NCI-H446 (cell line): ENCODE measurements at regions not wholly inside any gene's neighbourhood (a gene's known extent, or its start where the extent isn't known, plus 50 kb on each side); places are given as distances from the start of the nearest gene placed in this dataset.
"Not testable (repeated sequence)": the region's sequence is repeated elsewhere in the genome, so short reads cannot be mapped to it uniquely, and the experiment has no call there.

Experiments used
- DNase-seq, 2 experiments: peaks; one replicate each; lab custom pipeline; 2025; lab: John Stamatoyannopoulos, UW

- DNase-seq = no peak
These were observed 518.3 kb downstream of the ADRA2A start for GRCh38 chr10:111595173-111595572.

- DNase-seq = peak in 1 of 2 experiments; percentile 55
These were observed 521.7 kb downstream of the ADRA2A start for GRCh38 chr10:111598433-111599059.

- no peak for DNase-seq
These were observed 523.1 kb downstream of the ADRA2A start for GRCh38 chr10:111599943-111600342.

GRCh38 chr10:111600772-111601171, 523.9 kb downstream of the ADRA2A start:
- peak in 1 of 2 experiments; percentile 51 for DNase-seq

GRCh38 chr10:111612273-111612672, 535.4 kb downstream of the ADRA2A start:
- no peak for DNase-seq

GRCh38 chr10:111634191-111634590, 549.4 kb downstream of the GPAM start:
- DNase-seq = no peak

- no peak for DNase-seq
These were observed 537.5 kb downstream of the GPAM start for GRCh38 chr10:111646021-111646420.

- DNase-seq = peak; percentile 18 to 53
These were observed 535.5 kb downstream of the GPAM start for GRCh38 chr10:111648046-111648445.

- DNase-seq = not testable (repeated sequence)
These were observed 534.5 kb downstream of the GPAM start for GRCh38 chr10:111649080-111649479.

GRCh38 chr10:111650088-111650487, 533.5 kb downstream of the GPAM start:
- DNase-seq = no peak

GRCh38 chr10:111656066-111656465, 527.5 kb downstream of the GPAM start:
- no peak for DNase-seq

- DNase-seq = no peak
These were observed 505.8 kb downstream of the GPAM start for GRCh38 chr10:111677759-111678158.

- no peak for DNase-seq
These were observed 496.8 kb downstream of the GPAM start for GRCh38 chr10:111686796-111687195.

GRCh38 chr10:111698711-111699110, 484.9 kb downstream of the GPAM start:
- DNase-seq = no peak

GRCh38 chr10:111703986-111704385, 479.6 kb downstream of the GPAM start:
- no peak for DNase-seq

GRCh38 chr10:111705021-111705420, 478.5 kb downstream of the GPAM start:
- DNase-seq = no peak

GRCh38 chr10:111706331-111706730, 477.2 kb downstream of the GPAM start:
- DNase-seq = no peak

GRCh38 chr10:111707076-111707475, 476.5 kb downstream of the GPAM start:
- DNase-seq = no peak

GRCh38 chr10:111709603-111710002, 474.0 kb downstream of the GPAM start:
- no peak for DNase-seq

- DNase-seq = no peak
These were observed 467.5 kb downstream of the GPAM start for GRCh38 chr10:111716032-111716431.

GRCh38 chr10:111724121-111724520, 459.4 kb downstream of the GPAM start:
- DNase-seq = no peak

GRCh38 chr10:111725050-111725449, 458.5 kb downstream of the GPAM start:
- no peak for DNase-seq

- peak in 1 of 2 experiments; percentile 23 for DNase-seq
These were observed 451.3 kb downstream of the GPAM start for GRCh38 chr10:111732166-111732785.
